IMR-90 (cell line): ENCODE measurements at regions not wholly inside any gene's neighbourhood (a gene's known extent, or its start where the extent isn't known, plus 50 kb on each side); places are given as distances from the start of the nearest gene placed in this dataset.

Source experiments
- ATAC-seq: fragments of 200-7000 bp; cut with Tn5 transposase; 2 replicates; pipeline ENCODE4 v1.9.1; 2020; ENCODE audit warnings: low read depth, mild to moderate bottlenecking, moderate library complexity
- BruUV-seq: library from RNA; stranded (reverse); fragments of 400-500 nt; replicated peaks from 2 replicates; lab custom pipeline; 2021; lab: Mats Ljungman, UMichigan
- CTCF ChIA-PET: fragments of 300-600 bp; formaldehyde crosslinking; extraction: SDS; loops from one replicate; lab custom pipeline; 2021; ENCODE audit warnings: antibody characterized with exemption; lab: Yijun Ruan, JAX
- POLR2A ChIA-PET: fragments of 300-600 bp; sonication (Branson Sonifier 250); formaldehyde crosslinking; loops from one replicate; lab custom pipeline; 2022; ENCODE audit warnings: antibody characterized with exemption; ENCODE audit not compliant: unreplicated experiment; lab: Charles Lee
- DNase-seq: peaks from one replicate; pipeline ENCODE4 v3.0.0; 2013
- H2AFZ ChIP-seq: replicated peaks from 2 replicates; pipeline ENCODE3; 2013; ENCODE audit warnings: low read length, mild to moderate bottlenecking; ENCODE audit not compliant: poor library complexity
- H2AK5ac ChIP-seq: 2 replicates; pipeline ENCODE4 v1.6.1; 2013; ENCODE audit warnings: low read depth, low read length, inconsistent platforms
- H2AK9ac ChIP-seq: replicated peaks from 2 replicates; pipeline ENCODE3; 2013; ENCODE audit warnings: mild to moderate bottlenecking, low read depth, low read length, moderate library complexity; ENCODE audit not compliant: poor library complexity
- H2BK120ac ChIP-seq: 2 replicates; pipeline ENCODE4 v1.6.1; 2013; ENCODE audit warnings: low read depth, low read length, inconsistent platforms
- H2BK15ac ChIP-seq: 3 replicates; pipeline ENCODE4 v1.6.1; 2013; ENCODE audit warnings: low read depth, low read length, inconsistent platforms
- H2BK20ac ChIP-seq: 2 replicates; pipeline ENCODE4 v1.6.1; 2013; ENCODE audit warnings: low read depth, mild to moderate bottlenecking, inconsistent platforms, low read length, moderate library complexity
- H2BK5ac ChIP-seq: 2 replicates; pipeline ENCODE4 v1.6.1; 2013; ENCODE audit warnings: mild to moderate bottlenecking, low read depth, low read length, inconsistent platforms; ENCODE audit not compliant: poor library complexity, severe bottlenecking
- H3K14ac ChIP-seq: replicated peaks from 2 replicates; pipeline ENCODE4 v1.6.1; 2013; ENCODE audit warnings: low read depth, low read length, inconsistent platforms
- H3K18ac ChIP-seq: 2 replicates; pipeline ENCODE4 v1.6.1; 2013; ENCODE audit warnings: low read depth, low read length, control low read depth
- H3K23ac ChIP-seq: 2 replicates; pipeline ENCODE4 v1.6.1; 2013; ENCODE audit warnings: low read depth, low read length, inconsistent platforms
- H3K27ac ChIP-seq: 2 replicates; pipeline ENCODE4 v1.5.1; 2013; ENCODE audit warnings: mild to moderate bottlenecking, control low read depth, low read length; ENCODE audit not compliant: insufficient read depth
- H3K27me3 ChIP-seq: 2 replicates; pipeline ENCODE4 v1.6.1; 2013; ENCODE audit warnings: low read length; ENCODE audit not compliant: control insufficient read depth, insufficient read depth
- H3K36me3 ChIP-seq: 2 replicates; pipeline ENCODE4 v1.6.1; 2013; ENCODE audit warnings: low read length, mixed read lengths; ENCODE audit not compliant: control insufficient read depth, insufficient read depth
- H3K4ac ChIP-seq: 2 replicates; pipeline ENCODE4 v1.6.1; 2013; ENCODE audit warnings: low read depth, low read length, inconsistent platforms
- H3K4me1 ChIP-seq: 2 replicates; pipeline ENCODE4 v1.6.1; 2013; ENCODE audit warnings: low read length, mixed read lengths; ENCODE audit not compliant: control insufficient read depth, insufficient read depth
- H3K4me2 ChIP-seq: 2 replicates; pipeline ENCODE4 v1.6.1; 2013; ENCODE audit warnings: low read depth, mild to moderate bottlenecking, control low read depth, low read length, moderate library complexity
- H3K4me3 ChIP-seq: 2 replicates; pipeline ENCODE4 v1.5.1; 2013; ENCODE audit warnings: low read depth, mild to moderate bottlenecking, control low read depth, low read length, moderate library complexity; ENCODE audit not compliant: insufficient read depth
- H3K56ac ChIP-seq: 2 replicates; pipeline ENCODE4 v1.6.1; 2013; ENCODE audit warnings: low read length, inconsistent platforms; ENCODE audit not compliant: insufficient read depth; ENCODE audit errors: extremely low read depth
- H3K79me1 ChIP-seq, 2 experiments: 2 replicates each; pipeline ENCODE4 v1.6.1; 2013; ENCODE audit warnings: low read length in 2 of 2, inconsistent platforms in 1 of 2, low read depth in 1 of 2
- H3K9ac ChIP-seq: 2 replicates; pipeline ENCODE4 v1.6.1; 2013; ENCODE audit warnings: low read depth, low read length, control low read depth
- H3K9me1 ChIP-seq: 2 replicates; pipeline ENCODE4 v1.6.1; 2013; ENCODE audit warnings: low read length, inconsistent platforms; ENCODE audit not compliant: insufficient read depth
- H3K9me3 ChIP-seq: 2 replicates; pipeline ENCODE4 v1.6.1; 2013; ENCODE audit warnings: low read length; ENCODE audit not compliant: control insufficient read depth, insufficient read depth
- H4K20me1 ChIP-seq: 2 replicates; pipeline ENCODE4 v1.6.1; 2013; ENCODE audit warnings: low read length, inconsistent platforms; ENCODE audit not compliant: insufficient read depth
- H4K5ac ChIP-seq: 2 replicates; pipeline ENCODE4 v1.6.1; 2013; ENCODE audit warnings: mild to moderate bottlenecking, low read depth, low read length, control low read depth
- H4K8ac ChIP-seq, 2 experiments: 2 replicates each; pipeline ENCODE4 v1.6.1; 2013; ENCODE audit warnings: low read depth in 2 of 2, low read length in 2 of 2, control low read depth in 1 of 2, inconsistent platforms in 1 of 2
- H4K91ac ChIP-seq: 2 replicates; pipeline ENCODE4 v1.6.1; 2013; ENCODE audit warnings: low read depth, low read length, inconsistent platforms; ENCODE audit not compliant: insufficient read depth
- CTCF ChIP-seq: conservative IDR thresholded peaks from 2 replicates; pipeline ENCODE4 v1.5.1; 2012; ENCODE audit warnings: mild to moderate bottlenecking, low read depth, low read length, improper control_type of control experiment
- NFE2L2 ChIP-seq: fragments of 150-350 bp; IDR thresholded peaks from 2 replicates; pipeline ENCODE4 v1.6.1; 2016; ENCODE audit warnings: low read depth, mild to moderate bottlenecking, low read length
- RCOR1 ChIP-seq: IDR thresholded peaks from 2 replicates; pipeline ENCODE4 v1.6.1; 2012; ENCODE audit warnings: mild to moderate bottlenecking, low read length, improper control_type of control experiment; ENCODE audit not compliant: insufficient replicate concordance
- WGBS, 2 experiments: methylation state at CpG; one replicate each; pipeline versions ENCODE4 v1.1.5 to v1.1.7; 2013; ENCODE audit warnings: missing lambda C conversion rate in 2 of 2; ENCODE audit not compliant: insufficient read length in 1 of 2; ENCODE audit errors: extremely low coverage in 2 of 2; 5-methylcytosine and 5-hydroxymethylcytosine counted together
- dilution Hi-C: fragments of 300-500 bp; cut with HindIII; formaldehyde crosslinking; loops from one replicate; pipeline ENCODE4 v1.14.3; 2018; ENCODE audit warnings: low sequenced_read_pairs; ENCODE audit not compliant: unreplicated experiment
- in situ Hi-C: fragments of 300-500 bp; cut with MboI; formaldehyde crosslinking; loops from 3 replicates; pipeline ENCODE4 v1.14.3; 2019; ENCODE audit warnings: low sequenced_read_pairs, inconsistent platforms, mixed read lengths
- intact Hi-C: fragments of 100-400 bp; cut with micrococcal nuclease; formaldehyde crosslinking; loops from 2 replicates; pipeline ENCODE4 v1.10.0; 2022

DNA sequence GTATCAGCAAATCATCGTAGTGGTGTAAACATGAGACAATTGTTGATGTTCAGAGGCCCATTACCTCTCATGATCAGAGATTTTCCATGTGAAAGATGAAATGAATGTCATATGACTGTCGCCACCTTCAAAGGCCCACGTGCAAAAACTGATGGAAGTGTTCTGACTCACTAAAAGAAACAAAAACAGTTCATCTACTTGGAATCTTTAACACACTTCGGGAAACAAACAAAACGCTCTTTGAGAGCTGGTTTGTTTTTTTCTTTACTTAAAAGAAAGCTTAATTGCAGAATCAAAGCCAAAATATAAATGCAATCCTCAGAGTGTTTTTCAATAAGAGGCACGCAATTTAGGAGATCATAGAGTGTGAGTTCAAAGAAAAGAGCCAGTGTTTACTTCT is 100.8 kb downstream of the PLPPR4 start:
- Histone ChIP-seq H3K4ac (no peak overlapping the region), H2BK5ac (no peak overlapping the region), H3K18ac (no peak overlapping the region), H3K14ac (no peak overlapping the region), H3K4me3 (no peak overlapping the region), H3K23ac (no peak overlapping the region), H2BK15ac (no peak overlapping the region), H2AFZ (no peak overlapping the region), H3K9ac (no peak overlapping the region), H3K27me3 (peaks cover 1% of the 10 kb centered on the region; the same call in 1 of the 2 replicates), H4K91ac (no peak overlapping the region), H4K8ac (no peak overlapping the region), H3K9me3 (no peaks in the 10 kb centered on the region), H3K36me3 (no peaks in the 10 kb centered on the region), H4K5ac (no peak overlapping the region), H3K9me1 (no peaks in the 10 kb centered on the region), H2AK9ac (no peak overlapping the region), H4K20me1 (no peaks in the 10 kb centered on the region), H3K4me1 (no peaks in the 10 kb centered on the region), H2BK120ac (no peak overlapping the region), H2BK20ac (no peak overlapping the region), H3K27ac (no peak overlapping the region), H3K79me1 (no peaks in the 10 kb centered on the region), H2AK5ac (no peak overlapping the region), H3K4me2 (no peak overlapping the region), H3K56ac (no peak overlapping the region)
- TF ChIP-seq CTCF (no peak), NFE2L2 (no peak), RCOR1 (no peak)
- no TSS peak for BruUV-seq
- ChIA-PET POLR2A (interaction anchor here (0.6 kb wide), 1 partner anchor 130 kb away, joined by 3 read pairs; no protein-coding TSS in a partner anchor), CTCF (no interaction called here)
- in situ Hi-C loops, result no loop called here
- ATAC-seq (no peak), DNase-seq (no peak)
- WGBS, 2 experiments, result no CpG with 5 or more reads among the region's 6 CpGs
- intact Hi-C loops, result no loop called here
- dilution Hi-C loops, result no loop called here
